Left lung (tissue), 4 donors: ENCODE measurements at regions not wholly inside any gene's neighbourhood (a gene's known extent, or its start where the extent isn't known, plus 50 kb on each side); places are given as distances from the start of the nearest gene placed in this dataset.
"Not testable (repeated sequence)": the region's sequence is repeated elsewhere in the genome, so short reads cannot be mapped to it uniquely, and the experiment has no call there.

ENCODE experiments used
- ATAC-seq: fragments of 200-7000 bp; cut with Tn5 transposase; one replicate; pipeline ENCODE4 v1.9.1; 2020; ENCODE audit warnings: moderate library complexity
- DNase-seq, 4 donors: peaks; one replicate each; pipeline ENCODE4 v3.0.0-alpha.2; 2013 to 2020
- H3K27ac ChIP-seq, 2 donors: fragments of 200-600 bp; sonication (generic) in 1 of 2; one replicate each; pipeline versions ENCODE4 v1.5.0 to v1.8.0; 2020 to 2021
- H3K27me3 ChIP-seq, 2 donors: fragments of 200-600 bp; sonication (generic) in 1 of 2; one replicate each; pipeline versions ENCODE4 v1.5.0 to v1.8.0; 2020 to 2021
- H3K36me3 ChIP-seq, 2 donors: fragments of 200-600 bp; sonication (generic) in 1 of 2; one replicate each; pipeline versions ENCODE4 v1.5.0 to v1.8.0; 2020 to 2021
- H3K4me1 ChIP-seq, 2 donors: fragments of 200-600 bp; one replicate each; pipeline ENCODE4 v1.8.0; 2021
- H3K4me3 ChIP-seq, 2 donors: fragments of 200-600 bp; sonication (generic) in 1 of 2; one replicate each; pipeline versions ENCODE4 v1.5.0 to v1.8.0; 2020 to 2021; ENCODE audit warnings: mild to moderate bottlenecking in 1 of 2
- H3K9me3 ChIP-seq, 2 donors: fragments of 200-600 bp; sonication (generic) in 1 of 2; one replicate each; pipeline versions ENCODE4 v1.5.0 to v1.8.0; 2020 to 2021
- CTCF ChIP-seq, 2 donors: fragments of 200-600 bp; sonication (generic) in 1 of 2; IDR thresholded peaks; one replicate each; pipeline versions ENCODE4 v1.5.0 to v1.8.0; 2021; ENCODE audit warnings: antibody characterized with exemption in 2 of 2
- intact Hi-C, 2 donors: fragments of 100-400 bp; cut with DNase I; formaldehyde crosslinking; loops; one replicate each; pipeline versions ENCODE4 v1.11.2 to v1.14.2; 2022
- donor health status: DM: no; HTN: yes; CAD: no.
- donor health status: DM: no; HTN: no; CAD: no.

- intact Hi-C loops = no loop called here
- ATAC-seq (no peak), DNase-seq (peak in 2 of 4 donors; percentile 4 to 9)
- Histone ChIP-seq H3K27me3 (no peaks in the 10 kb centered on the region), H3K36me3 (no peaks in the 10 kb centered on the region), H3K27ac (no peak overlapping the region), H3K4me1 (no peaks in the 10 kb centered on the region), H3K9me3 (peaks cover 0 to 18% of the 10 kb centered on the region in 2 donors), H3K4me3 (no peak overlapping the region)
- no peak for TF ChIP-seq CTCF (IDR thresholded peaks at IDR 0.05)
Measured at GRCh38 chr13:90477216-90477615, 870.3 kb upstream of the MIR17HG start.

GRCh38 chr13:90483906-90484305, 863.6 kb upstream of the MIR17HG start:
- no peak for ATAC-seq
- Histone ChIP-seq H3K27ac (no peak overlapping the region), H3K36me3 (no peaks in the 10 kb centered on the region), H3K27me3 (no peaks in the 10 kb centered on the region), H3K4me3 (no peak overlapping the region), H3K4me1 (no peaks in the 10 kb centered on the region), H3K9me3 (peaks cover 0 to 5% of the 10 kb centered on the region in 2 donors)
- DNase-seq = no peak
- intact Hi-C loops = no loop called here
- no peak for TF ChIP-seq CTCF (IDR thresholded peaks at IDR 0.05)

GRCh38 chr13:90485436-90485835, 862.1 kb upstream of the MIR17HG start:
- TF ChIP-seq CTCF (IDR thresholded peaks at IDR 0.05) = no peak
- Histone ChIP-seq H3K9me3 (peaks cover 0 to 5% of the 10 kb centered on the region in 2 donors), H3K4me1 (no peaks in the 10 kb centered on the region), H3K4me3 (no peak overlapping the region), H3K27me3 (no peaks in the 10 kb centered on the region), H3K27ac (no peak overlapping the region), H3K36me3 (no peaks in the 10 kb centered on the region)
- intact Hi-C loops = no loop called here
- DNase-seq (peak in 1 of 4 donors; percentile 3), ATAC-seq (peak; percentile 24)

- H3K4me1 ChIP-seq = no peaks in the 10 kb centered on the region
- ATAC-seq = no peak
- TF ChIP-seq CTCF (IDR thresholded peaks at IDR 0.05) = no peak
- no peak overlapping the region for H3K27ac ChIP-seq
- H3K36me3 ChIP-seq = no peaks in the 10 kb centered on the region
- DNase-seq = no peak
- intact Hi-C loops = no loop called here
- no peak overlapping the region for H3K4me3 ChIP-seq
- peaks cover 0 to 33% of the 10 kb centered on the region in 2 donors for H3K9me3 ChIP-seq
- H3K27me3 ChIP-seq = no peaks in the 10 kb centered on the region
Measured at GRCh38 chr13:90492872-90493271, 854.6 kb upstream of the MIR17HG start.

- peaks cover 0 to 32% of the 10 kb centered on the region in 2 donors for H3K9me3 ChIP-seq
- TF ChIP-seq CTCF (IDR thresholded peaks at IDR 0.05) = no peak
- H3K36me3 ChIP-seq = no peaks in the 10 kb centered on the region
- no peak overlapping the region for H3K27ac ChIP-seq
- ATAC-seq (no peak), DNase-seq (no peak)
- H3K4me1 ChIP-seq = no peaks in the 10 kb centered on the region
- intact Hi-C loops = no loop called here
- no peak overlapping the region for H3K4me3 ChIP-seq
- H3K27me3 ChIP-seq = no peaks in the 10 kb centered on the region
Measured at GRCh38 chr13:90493667-90494066, 853.8 kb upstream of the MIR17HG start.

- DNase-seq = peak in 1 of 4 donors; percentile 74
- peaks cover 0 to 32% of the 10 kb centered on the region in 2 donors for H3K9me3 ChIP-seq
- intact Hi-C loops, H3K27me3 ChIP-seq, H3K27ac ChIP-seq, H3K4me1 ChIP-seq, ATAC-seq, H3K36me3 ChIP-seq, H3K4me3 ChIP-seq: not testable (repeated sequence)
Measured at GRCh38 chr13:90494849-90495248, 852.6 kb upstream of the MIR17HG start.
